HG02973 (cell line): ENCODE measurements at regions not wholly inside any gene's neighbourhood (a gene's known extent, or its start where the extent isn't known, plus 50 kb on each side); places are given as distances from the start of the nearest gene placed in this dataset.
"Not testable (repeated sequence)": the region's sequence is repeated elsewhere in the genome, so short reads cannot be mapped to it uniquely, and the experiment has no call there.

Experiments
- ATAC-seq: cut with Tn5 transposase; IDR thresholded peaks from one replicate; pipeline ENCODE4 v1.9.1; 2021; ENCODE audit warnings: moderate library complexity; ENCODE audit not compliant: unreplicated experiment

DNA sequence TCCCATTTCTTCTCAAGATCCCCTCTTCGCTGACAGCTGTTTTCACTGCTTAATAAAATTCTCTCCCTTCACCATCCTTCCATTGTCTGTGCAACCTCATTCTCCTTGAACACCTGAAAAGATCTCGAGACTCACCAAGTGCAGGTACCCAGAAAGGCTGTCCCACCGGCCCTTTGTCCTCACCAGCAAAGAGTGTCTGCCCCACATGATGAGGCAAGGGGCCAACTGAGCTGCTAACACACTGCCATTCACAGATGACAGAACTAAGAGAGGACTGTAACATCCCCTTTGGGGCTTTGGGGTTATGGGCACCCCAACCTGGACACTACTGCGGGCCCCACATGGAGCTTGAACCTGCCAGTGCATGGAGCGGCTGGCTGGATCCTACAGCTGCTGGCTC lies 771.4 kb upstream of the MIR17HG start:
- no peak for ATAC-seq

DNA sequence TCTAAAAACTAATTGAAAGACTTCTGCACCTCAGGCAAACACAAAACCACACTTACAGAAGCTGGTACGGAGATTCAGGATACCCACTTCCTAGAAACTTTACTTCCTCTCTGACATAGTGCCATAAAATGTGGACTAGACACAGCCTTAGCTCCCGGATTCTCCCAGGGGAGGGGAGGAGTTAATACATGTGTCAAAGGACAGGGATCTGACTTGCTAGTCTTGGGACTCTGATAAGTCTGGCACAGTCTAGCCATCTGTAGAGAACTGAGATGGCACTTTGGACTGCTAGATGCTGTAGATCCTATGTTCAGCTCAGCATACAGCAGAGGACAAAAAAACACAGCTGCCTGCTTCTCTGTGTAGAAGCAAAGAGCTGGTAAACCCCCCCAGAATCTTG lies 769.8 kb upstream of the MIR17HG start:
- ATAC-seq, result no peak

DNA sequence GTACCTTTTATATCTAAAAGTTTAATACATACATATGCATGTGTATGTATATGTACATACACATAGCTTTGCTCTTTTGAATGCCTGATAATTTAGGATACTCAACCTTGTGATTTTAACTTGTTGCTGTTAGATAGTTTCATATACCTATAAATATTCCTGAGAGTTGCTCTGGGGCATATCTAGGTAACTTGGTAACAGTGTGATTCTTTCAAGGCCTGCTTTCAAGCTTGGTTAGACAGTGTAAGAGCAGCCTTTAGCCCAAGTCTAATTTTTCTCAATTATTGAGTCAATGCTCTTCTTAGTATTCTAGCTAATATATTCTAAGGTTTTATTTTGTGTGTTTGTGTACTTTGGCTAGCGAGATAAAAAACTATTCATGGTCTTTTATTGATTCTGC lies 762.1 kb upstream of the MIR17HG start:
- no peak for ATAC-seq

DNA sequence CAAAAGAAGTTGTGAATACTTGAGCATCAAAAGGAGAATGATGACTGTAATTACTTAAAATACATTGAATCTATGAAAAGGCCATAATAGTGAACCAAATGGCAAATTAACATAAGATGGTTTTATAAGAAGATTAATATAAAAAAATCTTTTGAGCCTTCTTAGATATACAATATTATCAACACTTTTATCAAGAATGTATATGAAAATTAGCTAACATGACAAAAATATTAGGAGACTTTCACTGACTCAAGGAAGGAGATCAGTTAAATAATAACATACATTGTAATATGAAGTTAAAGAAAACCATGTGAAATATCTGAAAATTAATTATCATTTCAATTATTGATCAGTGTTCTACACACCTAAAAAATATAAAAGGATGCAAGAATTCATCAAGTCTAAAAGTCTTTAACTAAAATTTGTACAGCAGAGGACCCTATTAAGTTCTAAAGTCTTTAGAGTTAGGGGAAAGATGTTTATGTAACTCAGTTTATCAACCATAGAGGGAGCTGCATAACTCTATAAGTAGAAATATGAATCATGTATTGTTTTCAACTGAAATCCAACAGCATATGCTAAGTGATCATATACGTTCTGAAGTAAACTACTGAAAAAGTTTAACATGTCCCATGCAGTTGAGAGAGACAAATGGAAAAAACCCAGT lies 756.1 kb upstream of the MIR17HG start:
- ATAC-seq, result no peak

DNA sequence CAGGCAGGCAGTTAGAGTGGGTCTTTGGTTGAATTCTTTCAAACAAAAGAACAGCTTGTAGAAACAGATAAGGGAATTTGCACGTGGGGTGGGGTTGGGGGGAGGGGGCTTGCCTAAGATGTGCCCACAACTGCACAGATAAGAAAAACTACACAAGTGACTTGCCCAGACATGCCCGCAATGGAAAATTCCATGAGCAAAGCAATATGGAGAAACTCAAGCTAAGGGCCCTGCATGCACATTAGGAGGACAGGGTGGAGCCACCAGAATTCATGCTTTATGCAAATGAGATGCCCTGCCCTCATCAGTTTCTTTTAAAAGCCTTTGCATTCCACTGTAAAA lies 755.6 kb upstream of the MIR17HG start:
- ATAC-seq, result no peak

DNA sequence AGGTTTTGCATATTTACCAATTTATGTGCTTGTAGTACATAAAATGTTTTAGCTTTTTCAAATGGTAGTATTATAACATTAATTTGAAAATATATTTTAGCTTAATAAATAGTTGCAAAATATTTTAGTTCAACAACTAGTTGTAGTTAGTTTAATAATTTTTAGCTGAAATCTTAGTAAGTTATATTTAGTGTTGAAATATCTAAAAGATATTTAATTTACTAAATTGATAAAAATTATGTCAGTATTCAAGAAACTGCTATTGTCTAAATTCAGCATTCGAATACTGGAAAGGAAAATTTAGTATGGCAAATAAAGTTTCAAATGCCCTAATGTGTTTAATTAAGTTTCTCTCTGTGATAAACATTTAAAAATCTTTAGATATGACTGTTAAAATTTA lies 754.5 kb upstream of the MIR17HG start:
- no peak for ATAC-seq

DNA sequence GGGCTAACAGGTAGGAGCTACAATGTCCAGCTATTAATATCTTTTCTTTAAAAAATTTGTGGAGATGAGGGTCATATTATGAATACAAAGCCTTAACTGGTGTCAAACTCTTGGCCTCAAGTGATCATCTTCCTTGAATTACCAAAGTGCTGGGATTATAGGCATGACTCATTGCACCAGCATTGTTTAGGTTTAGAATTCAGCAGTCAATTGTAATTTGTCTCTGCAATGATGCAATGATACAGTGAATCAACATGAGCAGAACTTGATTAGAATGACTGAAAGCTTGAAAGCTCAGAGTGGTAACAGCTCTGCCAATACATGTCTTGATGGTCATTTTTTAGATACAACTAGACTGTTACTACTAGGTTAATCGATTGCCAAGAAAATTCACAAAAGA lies 752.8 kb upstream of the MIR17HG start:
- no peak for ATAC-seq

DNA sequence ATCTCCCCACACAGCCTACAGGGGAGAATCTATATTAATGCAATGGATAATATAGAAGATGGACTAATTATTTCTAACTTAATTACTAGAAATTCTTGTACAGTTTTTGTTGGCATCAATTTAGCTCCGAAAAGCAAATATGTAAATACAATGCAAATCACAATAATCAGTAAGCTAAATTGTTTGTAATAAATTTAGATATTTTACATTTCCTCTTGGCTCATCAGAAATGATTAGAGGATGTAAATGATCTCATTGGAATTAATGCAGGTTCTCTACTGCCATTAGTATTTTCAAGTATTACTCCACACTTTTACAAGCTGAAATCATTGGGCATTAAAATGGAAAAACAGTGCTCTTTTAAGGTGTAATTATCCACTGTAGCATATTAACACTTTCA lies 741.8 kb upstream of the MIR17HG start:
- ATAC-seq, result no peak

DNA sequence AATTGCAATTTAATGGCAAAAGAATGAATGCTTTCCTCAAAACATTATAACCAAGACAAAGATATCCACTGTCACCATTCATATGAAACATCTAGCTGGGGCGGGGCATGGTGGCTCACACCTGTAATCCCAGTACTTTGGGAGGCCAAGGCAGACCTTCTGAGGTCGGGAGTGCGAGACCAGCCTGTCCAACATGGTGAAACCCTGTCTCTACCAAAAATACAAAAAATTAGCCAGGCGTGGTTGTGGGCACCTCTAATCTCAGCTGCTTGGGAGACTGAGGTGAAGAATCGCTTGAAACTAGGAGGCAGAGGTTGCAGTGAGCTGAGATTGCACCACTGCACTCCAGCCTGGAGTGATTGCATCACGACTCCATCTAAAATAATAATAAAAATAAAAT lies 740.6 kb upstream of the MIR17HG start:
- ATAC-seq, result not testable (repeated sequence)

DNA sequence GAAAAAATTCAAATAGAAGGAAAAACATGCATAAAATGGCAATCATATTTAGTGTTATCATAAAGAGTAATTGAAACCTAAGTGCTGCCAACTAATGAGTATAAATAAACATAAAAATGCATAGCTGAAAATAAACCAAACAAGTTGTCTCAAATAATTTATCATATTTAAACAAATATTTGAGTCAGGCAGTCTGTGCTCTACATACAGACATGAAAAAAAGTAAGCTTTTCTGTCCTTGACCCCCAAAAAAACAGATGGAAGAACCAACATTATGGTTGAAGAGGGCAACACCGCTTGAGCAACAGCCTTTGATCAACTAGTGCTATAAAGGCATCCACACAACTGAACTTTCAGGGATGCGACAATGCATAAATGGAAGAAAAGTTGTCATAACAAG lies 735.1 kb upstream of the MIR17HG start:
- no peak for ATAC-seq

DNA sequence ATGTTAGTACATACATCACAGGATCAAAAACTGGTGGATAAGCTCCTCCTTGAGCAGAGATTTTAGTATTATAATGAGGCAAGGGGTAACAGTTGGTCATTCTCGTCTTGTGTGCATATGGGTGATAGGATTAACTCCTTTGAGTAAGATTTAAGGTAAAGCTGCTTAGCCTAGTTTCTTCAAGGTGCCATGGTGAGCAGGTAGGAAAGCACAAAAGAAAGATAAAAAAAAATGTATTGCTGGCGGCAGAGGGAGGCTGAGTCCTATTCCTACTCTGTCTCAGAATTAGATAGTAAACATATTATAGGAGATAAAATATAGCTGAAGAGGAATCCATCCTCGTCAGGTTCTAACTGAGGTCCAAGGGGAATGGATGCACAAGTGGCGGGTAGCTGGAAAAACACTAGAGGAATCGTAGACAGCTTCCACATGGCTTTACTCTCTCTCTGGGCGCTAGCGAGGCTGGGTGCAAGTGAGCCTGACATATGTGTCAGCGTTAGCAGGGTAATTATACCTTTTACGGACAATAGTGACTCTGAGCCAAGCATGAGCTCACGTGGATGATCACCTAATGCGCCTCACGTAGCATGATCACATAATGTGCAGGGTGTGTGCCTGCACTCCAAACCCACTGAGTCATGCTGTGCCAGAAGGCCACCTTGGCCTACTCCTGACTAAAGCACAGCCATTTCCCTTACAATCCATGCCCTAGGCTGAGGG lies 734.3 kb upstream of the MIR17HG start:
- ATAC-seq, result no peak

DNA sequence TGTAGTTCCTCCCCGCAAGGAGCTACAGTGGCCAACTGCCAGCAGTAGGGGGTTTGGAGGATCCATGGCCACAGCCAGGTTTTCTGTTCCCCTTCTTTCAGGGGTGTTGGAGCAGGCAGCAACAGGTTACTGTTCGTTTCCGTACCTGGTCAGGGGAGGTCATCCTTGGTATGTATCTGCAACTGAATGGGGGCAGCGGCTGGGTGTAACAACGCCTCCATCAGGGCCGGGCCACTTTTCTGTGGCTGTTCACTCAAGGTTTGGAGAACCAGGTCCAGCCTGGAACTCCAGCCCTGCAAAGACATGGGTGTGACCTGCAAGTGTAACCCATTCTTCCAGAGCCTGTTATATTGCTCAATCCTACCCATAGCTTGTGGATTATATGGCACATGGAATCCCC lies 732.3 kb upstream of the MIR17HG start:
- no peak for ATAC-seq

DNA sequence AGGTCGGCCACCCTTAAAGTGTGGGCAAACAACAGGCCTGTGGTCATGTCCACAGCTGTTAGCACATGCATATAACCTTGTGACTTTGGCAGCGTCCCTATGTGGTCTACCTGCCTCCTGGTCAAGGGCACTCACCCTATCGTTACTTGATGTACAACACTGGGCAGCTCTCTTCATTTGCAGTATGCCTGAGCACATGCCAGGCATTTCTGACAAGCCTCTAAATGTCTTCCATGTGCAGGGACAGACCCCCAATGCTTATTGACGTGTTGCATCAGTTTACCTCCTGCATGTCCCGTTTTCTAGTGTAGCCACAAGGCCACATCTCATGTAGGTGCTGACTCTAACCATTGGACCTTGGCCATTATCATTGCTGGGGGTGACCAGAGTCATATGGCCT lies 731.7 kb upstream of the MIR17HG start:
- ATAC-seq, result no peak

DNA sequence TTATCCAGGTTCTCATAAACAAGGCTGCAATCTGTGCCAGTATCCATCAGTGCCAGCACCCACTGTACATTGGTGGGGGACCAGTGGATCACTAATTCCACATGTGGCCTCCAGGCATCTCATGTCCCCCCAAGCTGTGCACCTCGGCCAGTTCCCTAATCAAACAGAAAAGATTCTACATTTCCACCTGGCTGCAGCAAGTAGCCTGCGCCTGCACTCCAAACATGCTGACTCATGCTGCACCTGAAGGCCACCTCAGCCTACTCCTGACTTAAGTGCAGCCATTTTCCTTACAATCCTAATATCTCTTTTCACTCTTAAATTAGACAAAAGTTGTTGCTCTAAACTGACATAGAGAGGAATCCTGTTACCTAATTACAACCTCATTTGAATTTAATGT lies 729.4 kb upstream of the MIR17HG start:
- ATAC-seq, result no peak

DNA sequence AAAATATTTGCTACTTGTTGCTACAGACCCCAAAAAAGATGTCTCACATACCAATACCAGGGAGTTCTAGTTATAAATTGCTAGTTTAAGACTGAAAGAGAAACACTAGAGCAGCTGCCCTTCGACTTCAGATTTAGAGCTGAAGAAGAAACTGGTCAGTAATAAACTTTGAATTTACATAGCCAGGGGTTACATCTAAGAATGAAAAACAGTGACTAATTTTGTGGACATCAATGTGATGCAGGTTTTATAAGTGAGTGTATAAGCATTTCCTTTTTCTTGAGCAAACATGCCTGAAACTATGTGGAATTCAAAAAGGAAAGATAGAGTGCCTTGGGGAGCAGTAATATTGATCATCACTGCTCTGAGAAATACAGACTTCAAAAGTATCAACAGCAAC lies 724.9 kb upstream of the MIR17HG start:
- ATAC-seq, result no peak

DNA sequence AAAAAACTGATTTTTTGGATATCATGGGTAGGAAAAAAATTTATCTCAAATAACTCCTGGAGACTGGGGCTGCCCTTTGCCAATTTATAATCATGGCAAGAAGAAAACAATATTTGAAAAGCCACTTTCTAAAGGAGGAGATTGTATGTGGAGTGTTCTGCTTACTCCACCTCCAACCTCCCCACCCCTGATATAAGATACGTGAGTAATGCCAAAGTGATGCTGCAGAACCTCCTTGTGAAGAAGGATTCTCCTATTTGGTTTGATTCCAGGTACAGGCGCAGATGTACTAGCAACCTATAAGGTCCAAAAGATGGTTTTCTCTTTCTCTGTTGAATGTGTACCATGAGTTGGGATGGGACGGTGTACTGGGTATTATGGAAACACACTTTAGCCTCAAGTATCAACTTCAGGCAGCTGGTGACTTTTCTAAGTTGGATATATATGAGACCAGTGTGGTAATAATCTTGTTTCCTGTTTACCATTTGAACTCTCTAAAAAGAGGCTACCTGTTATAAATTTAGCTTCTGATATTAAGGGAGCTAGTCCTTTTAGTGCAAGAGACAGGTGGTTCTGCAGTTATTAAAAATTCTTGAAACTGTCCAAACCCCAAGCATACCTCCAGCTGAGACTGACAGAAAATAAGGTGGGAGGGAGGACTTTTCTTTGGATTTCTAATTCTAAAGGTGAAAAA lies 724.0 kb upstream of the MIR17HG start:
- no peak for ATAC-seq

DNA sequence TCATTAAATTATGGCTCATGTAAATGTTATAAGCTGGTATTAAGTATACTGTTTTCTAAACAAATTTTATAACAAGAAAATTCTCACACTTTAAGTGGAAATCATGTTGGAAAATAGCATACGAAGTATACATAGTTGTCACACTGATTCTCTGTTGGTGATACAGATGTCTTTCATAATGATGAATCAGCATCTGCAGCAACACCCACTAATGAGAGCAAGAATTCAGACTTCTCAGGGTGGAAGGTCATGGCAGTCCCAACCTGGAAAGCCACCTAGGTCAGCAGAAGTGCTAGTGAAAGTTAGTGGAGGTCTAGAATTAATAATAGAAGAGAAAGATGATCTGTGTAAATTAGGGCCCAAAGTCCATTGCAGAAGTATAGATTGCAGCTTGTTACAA lies 719.7 kb upstream of the MIR17HG start:
- ATAC-seq, result no peak

DNA sequence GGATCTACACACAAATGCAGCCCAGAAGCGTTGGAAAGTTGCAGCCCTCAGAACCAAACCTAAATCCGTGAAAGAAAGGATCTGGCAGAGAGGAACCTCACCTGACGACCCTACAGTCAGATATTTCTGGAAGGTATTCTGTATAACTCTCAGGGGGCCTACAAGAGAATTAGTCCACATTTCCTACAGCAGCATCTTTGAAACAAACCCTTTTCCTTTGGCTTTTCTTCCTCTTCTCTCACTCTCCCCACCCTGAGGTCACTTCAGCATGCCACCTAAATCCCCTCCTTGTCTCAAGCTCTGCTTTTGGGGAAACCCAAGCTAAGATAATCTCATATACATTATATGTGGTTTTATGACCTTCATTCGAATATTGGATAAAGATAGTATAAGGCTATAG lies 719.0 kb upstream of the MIR17HG start:
- ATAC-seq, result no peak

DNA sequence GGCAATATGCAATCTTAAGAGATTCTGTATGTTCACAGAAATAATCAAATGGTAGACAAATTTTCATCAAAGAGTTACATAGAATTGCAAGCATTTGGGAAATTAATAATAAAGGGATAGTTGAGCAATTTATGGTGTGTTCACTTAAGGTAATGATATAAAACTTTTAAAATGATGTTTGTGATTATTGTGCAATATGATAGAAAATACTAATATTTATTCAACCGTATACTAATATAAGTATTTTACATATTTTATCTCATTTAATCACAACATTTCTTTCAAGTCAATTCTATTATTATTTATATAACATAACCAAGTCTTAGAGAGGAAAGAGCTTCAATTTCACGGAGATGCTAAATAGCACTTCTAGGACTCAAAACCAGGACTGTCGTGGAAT lies 716.8 kb upstream of the MIR17HG start:
- no peak for ATAC-seq

DNA sequence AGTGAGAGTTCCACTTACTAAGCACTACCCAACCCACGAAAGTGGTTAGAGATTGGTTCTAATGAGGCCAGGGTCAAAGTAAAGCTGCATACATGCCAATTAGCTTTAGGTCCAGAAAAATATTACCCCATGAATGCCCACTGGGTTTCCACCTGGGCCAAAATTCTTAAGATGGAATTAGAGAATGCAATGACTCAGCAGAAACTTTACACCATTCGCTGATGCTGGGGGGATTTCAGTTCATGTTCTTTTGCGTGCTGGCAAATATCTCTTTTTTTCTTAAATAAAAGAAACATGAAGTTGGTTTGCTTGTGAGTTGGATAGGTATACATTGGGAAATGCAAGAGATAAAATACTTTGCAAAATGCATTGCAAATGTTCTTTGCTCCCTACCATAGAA lies 715.3 kb upstream of the MIR17HG start:
- no peak for ATAC-seq

DNA sequence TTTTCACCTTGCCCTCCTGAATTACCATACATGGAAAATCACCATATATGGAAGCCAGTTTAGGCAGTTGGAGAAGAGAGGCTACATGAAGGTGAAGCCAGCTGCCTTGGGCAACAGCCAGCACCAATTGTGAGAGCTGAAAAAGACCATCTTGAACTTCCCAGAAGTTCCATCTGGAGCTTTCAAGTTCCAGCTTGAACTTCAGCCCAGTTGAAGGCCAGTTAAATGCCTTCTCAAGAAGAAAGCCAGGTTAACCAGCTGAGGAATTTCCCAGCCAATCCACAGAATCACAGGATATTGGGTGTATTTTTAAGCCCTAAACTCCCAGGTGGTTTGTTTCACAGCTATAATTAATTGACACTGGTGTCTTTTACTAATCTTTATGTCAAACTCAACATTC lies 713.6 kb upstream of the MIR17HG start:
- ATAC-seq, result no peak

DNA sequence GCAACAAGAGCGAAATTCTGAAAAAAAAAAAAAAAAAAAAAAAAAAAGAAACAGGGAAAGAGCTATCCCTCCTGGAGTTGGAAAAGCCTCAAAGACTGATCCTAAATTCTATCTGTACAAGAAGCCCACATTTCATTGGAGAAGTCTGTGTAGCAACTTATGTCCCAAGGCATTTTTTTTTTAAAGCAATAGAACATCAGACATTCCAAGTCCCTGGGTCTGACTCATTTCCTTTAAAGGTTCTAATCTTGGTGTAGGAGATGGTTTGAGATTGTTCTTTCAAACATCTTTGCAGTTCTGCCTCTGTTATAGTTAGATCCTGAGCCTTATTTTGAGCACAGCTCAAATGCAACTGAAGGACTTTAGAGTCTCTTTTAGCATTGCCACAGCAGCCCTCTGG lies 706.5 kb upstream of the MIR17HG start:
- no peak for ATAC-seq

DNA sequence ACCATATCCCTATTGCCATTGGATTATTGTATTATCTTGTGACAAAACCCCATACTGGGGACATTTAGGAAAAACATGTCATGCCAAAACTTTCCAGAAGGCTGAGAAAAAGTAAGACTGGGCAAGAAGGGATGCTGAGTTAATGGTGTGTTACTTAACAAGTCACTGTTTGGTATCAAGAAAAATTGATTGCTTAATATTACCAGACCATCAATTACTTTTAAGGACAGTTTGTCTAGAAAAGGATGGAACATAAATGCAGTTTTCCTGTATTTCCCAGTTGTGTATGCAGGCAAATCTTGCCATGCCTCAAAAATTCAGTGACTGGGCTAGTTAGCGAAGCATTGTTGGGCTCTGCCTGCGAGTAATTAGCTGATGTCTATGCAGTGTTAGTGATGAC lies 705.6 kb upstream of the MIR17HG start:
- no peak for ATAC-seq
